Pancreas (tissue), 10 donors: ENCODE measurements at regions not wholly inside any gene's neighbourhood (a gene's known extent, or its start where the extent isn't known, plus 50 kb on each side); places are given as distances from the start of the nearest gene placed in this dataset.
A peak's percentile ranks its signal among the peaks of the same experiment; 100 is the strongest.

Experiments
- ATAC-seq, 4 donors: fragments of 200-7000 bp; cut with Tn5 transposase; one replicate each; pipeline versions ENCODE4 v1.8.0 to v1.9.1; 2020; ENCODE audit warnings: mild to moderate bottlenecking in 4 of 4, moderate library complexity in 4 of 4
- DNase-seq, 6 donors: peaks; one replicate each; pipeline ENCODE4 v3.0.0-alpha.2; 2020
- FAIRE-seq: peaks from 2 replicates; lab custom pipeline; 2012; peaks lifted over from hg19 to GRCh38; lab: Jason Lieb, UNC
- H3K27ac ChIP-seq, 4 donors: fragments of 200-600 bp; sonication (generic); 1 replicate in 3 of 4; 2 replicates in 1 of 4; pipeline versions ENCODE4 v1.5.0 to v1.8.0; 2020
- H3K27me3 ChIP-seq, 4 donors: fragments of 200-600 bp; one replicate each; pipeline ENCODE4 v1.8.0; 2021
- H3K36me3 ChIP-seq, 3 donors: fragments of 200-600 bp; sonication (generic) in 1 of 3; one replicate each; pipeline versions ENCODE4 v1.5.0 to v1.8.0; 2020 to 2021
- H3K4me1 ChIP-seq, 3 donors: fragments of 200-600 bp; one replicate each; pipeline ENCODE4 v1.8.0; 2021
- H3K4me3 ChIP-seq, 4 donors: fragments of 200-600 bp; sonication (generic) in 2 of 4; one replicate each; pipeline versions ENCODE4 v1.5.0 to v1.8.0; 2020 to 2021
- H3K9me3 ChIP-seq, 4 donors: fragments of 200-600 bp; one replicate each; pipeline ENCODE4 v1.8.0; 2021
- CTCF ChIP-seq, 4 donors: fragments of 200-600 bp; sonication (generic) in 3 of 4; IDR thresholded peaks; one replicate each; pipeline versions ENCODE4 v1.5.0 to v1.8.0; 2021; ENCODE audit warnings: antibody characterized with exemption in 4 of 4
- WGBS, 2 donors: extraction: QIAGEN DNeasy Blood & Tissue Kit; methylation state at CpG; one replicate each; pipeline ENCODE4 v1.1.7; 2013; 5-methylcytosine and 5-hydroxymethylcytosine counted together
- intact Hi-C, 3 donors: fragments of 100-400 bp; cut with DNase I; formaldehyde crosslinking; loops; one replicate each; pipeline versions ENCODE4 v1.11.1 to v1.14.2; 2022
- donor health status: healthy with polysubstance abuse.
- donor health status: DM: no; HTN: no; CAD: no; lungs with moderate emphysema.
- donor health status: DM: no; HTN: no; CAD: no.
- donor health status: control.
- donor health status: control.
- donor health status: Bipolar disorder and iron deficiency.
- donor health status: DM: yes; HTN: yes; CAD: no.
- donor health status: DM: no; HTN: no; CAD: no.
- donor health status: DM: no; HTN: no; CAD: no.
- donor health status: DM: yes; HTN: yes; CAD: no.

GRCh38 chr1:244210884-244211558 is 159.9 kb downstream of the ZBTB18 start:
- DNase-seq = peak in 1 of 6 donors; percentile 34
- ATAC-seq = peak in 3 of 4 donors; percentile 61 to 78 (median 78)

GRCh38 chr1:244211559-244211944 is 160.5 kb downstream of the ZBTB18 start:
- no peaks in the 10 kb centered on the region for H3K27me3 ChIP-seq
- FAIRE-seq = no peak
- TF ChIP-seq CTCF (IDR thresholded peaks at IDR 0.05) = no peak
- no peak overlapping the region for H3K4me3 ChIP-seq
- no peak for DNase-seq
- ATAC-seq = no peak
- intact Hi-C loops = no loop called here
- no peaks in the 10 kb centered on the region for H3K4me1 ChIP-seq
- 89 to 92% methylated on average over 5 of the region's 5 CpGs for WGBS, 2 donors
- H3K27ac ChIP-seq = no peak overlapping the region
- H3K36me3 ChIP-seq = no peaks in the 10 kb centered on the region
- no peaks in the 10 kb centered on the region for H3K9me3 ChIP-seq

More at GRCh38 chr1:244210884-244211558, 159.9 kb downstream of the ZBTB18 start:
- peak in 1 of 4 donors; percentile 24 for TF ChIP-seq CTCF (IDR thresholded peaks at IDR 0.05)
- Histone ChIP-seq H3K4me1 (no peaks in the 10 kb centered on the region), H3K27me3 (no peaks in the 10 kb centered on the region), H3K36me3 (no peaks in the 10 kb centered on the region), H3K9me3 (no peaks in the 10 kb centered on the region), H3K4me3 (no peak overlapping the region), H3K27ac (no peak overlapping the region)
- no peak for FAIRE-seq
- 83 to 85% methylated on average over 28 of the region's 28 CpGs for WGBS, 2 donors
- intact Hi-C loops = no loop called here

- DNase-seq (no peak), FAIRE-seq (no peak), ATAC-seq (no peak)
- no peaks in the 10 kb centered on the region for H3K9me3 ChIP-seq
- intact Hi-C loops = no loop called here
- WGBS, 2 donors = 78 to 85% methylated on average over 6 of the region's 6 CpGs
- H3K27ac ChIP-seq = no peak overlapping the region
- H3K27me3 ChIP-seq = no peaks in the 10 kb centered on the region
- no peak overlapping the region for H3K4me3 ChIP-seq
- TF ChIP-seq CTCF (IDR thresholded peaks at IDR 0.05) = no peak
- H3K36me3 ChIP-seq = no peaks in the 10 kb centered on the region
- no peaks in the 10 kb centered on the region for H3K4me1 ChIP-seq
Observed at GRCh38 chr1:244212219-244212618, 161.1 kb downstream of the ZBTB18 start.

- Histone ChIP-seq H3K36me3 (no peaks in the 10 kb centered on the region), H3K4me3 (no peak overlapping the region), H3K27ac (no peak overlapping the region), H3K9me3 (no peaks in the 10 kb centered on the region), H3K27me3 (no peaks in the 10 kb centered on the region), H3K4me1 (no peaks in the 10 kb centered on the region)
- ATAC-seq (no peak), DNase-seq (no peak), FAIRE-seq (no peak)
- TF ChIP-seq CTCF (IDR thresholded peaks at IDR 0.05) = no peak
- WGBS, 2 donors = 67 to 69% methylated on average over 8 of the region's 8 CpGs
- intact Hi-C loops = no loop called here
Observed at GRCh38 chr1:244212797-244213475, 161.9 kb downstream of the ZBTB18 start.
